Right lung (tissue), 2 donors: ENCODE measurements at regions not wholly inside any gene's neighbourhood (a gene's known extent, or its start where the extent isn't known, plus 50 kb on each side); places are given as distances from the start of the nearest gene placed in this dataset.

ENCODE experiments used
- DNase-seq, 2 donors: peaks; one replicate each; pipeline ENCODE4 v3.0.0-alpha.2; 2013

GRCh38 chr16:52650789-52651188, 103.8 kb upstream of the TOX3 start:
- DNase-seq: no peak

- DNase-seq: no peak
Observed at GRCh38 chr16:52650318-52650717, 103.4 kb upstream of the TOX3 start.

- no peak for DNase-seq
Observed at GRCh38 chr16:52649870-52650269, 102.9 kb upstream of the TOX3 start.

- DNase-seq: no peak
Observed at GRCh38 chr16:52647588-52647987, 100.6 kb upstream of the TOX3 start.

- no peak for DNase-seq
Observed at GRCh38 chr16:52643006-52643405, 96.1 kb upstream of the TOX3 start.

- DNase-seq: no peak
Observed at GRCh38 chr16:52634528-52634927, 87.6 kb upstream of the TOX3 start.

- DNase-seq: no peak
Observed at GRCh38 chr16:52634104-52634503, 87.2 kb upstream of the TOX3 start.

GRCh38 chr16:52633230-52633629, 86.3 kb upstream of the TOX3 start:
- DNase-seq: no peak

- no peak for DNase-seq
Observed at GRCh38 chr16:52631711-52632110, 84.8 kb upstream of the TOX3 start.

GRCh38 chr16:52630711-52631110, 83.8 kb upstream of the TOX3 start:
- no peak for DNase-seq

- no peak for DNase-seq
Observed at GRCh38 chr16:52629296-52629695, 82.4 kb upstream of the TOX3 start.

GRCh38 chr16:52624891-52625290, 77.9 kb upstream of the TOX3 start:
- no peak for DNase-seq

- DNase-seq: no peak
Observed at GRCh38 chr16:52621651-52622050, 74.7 kb upstream of the TOX3 start.

- no peak for DNase-seq
Observed at GRCh38 chr16:52618753-52619497, 72.0 kb upstream of the TOX3 start.

- no peak for DNase-seq
Observed at GRCh38 chr16:52617591-52617990, 70.6 kb upstream of the TOX3 start.

- no peak for DNase-seq
Observed at GRCh38 chr16:52613508-52613907, 66.6 kb upstream of the TOX3 start.

GRCh38 chr16:52611817-52612673, 65.1 kb upstream of the TOX3 start:
- DNase-seq: no peak

- no peak for DNase-seq
Observed at GRCh38 chr16:52603015-52603414, 56.1 kb upstream of the TOX3 start.

- no peak for DNase-seq
Observed at GRCh38 chr16:52597772-52598483, 51.0 kb upstream of the TOX3 start.

GRCh38 chr16:52597073-52597771, 50.3 kb upstream of the TOX3 start:
- no peak for DNase-seq
